Panc1 (cell line): ENCODE measurements at regions not wholly inside any gene's neighbourhood (a gene's known extent, or its start where the extent isn't known, plus 50 kb on each side); places are given as distances from the start of the nearest gene placed in this dataset.

Experiments used
- ATAC-seq: fragments of 200-7000 bp; cut with Tn5 transposase; 2 replicates; pipeline ENCODE4 v1.9.1; 2020; ENCODE audit warnings: mild to moderate bottlenecking, moderate library complexity
- BruUV-seq: library from RNA; stranded (reverse); fragments of 400-500 nt; replicated peaks from 2 replicates; lab custom pipeline; 2021; lab: Mats Ljungman, UMichigan
- CTCF ChIA-PET: fragments of 300-600 bp; sonication (Branson Sonifier 250); formaldehyde crosslinking; loops from one replicate; lab custom pipeline; 2022; ENCODE audit warnings: antibody characterized with exemption; lab: Charles Lee
- POLR2A ChIA-PET: fragments of 300-600 bp; sonication (Branson Sonifier 250); formaldehyde crosslinking; loops from one replicate; lab custom pipeline; 2022; ENCODE audit warnings: antibody characterized with exemption; lab: Charles Lee
- DNase-seq: peaks from one replicate; pipeline ENCODE4 v3.0.0-alpha.2; 2010; ENCODE audit warnings: low read depth, low spot score
- H3K27ac ChIP-seq: 2 replicates; pipeline ENCODE4 v1.5.1; 2011; ENCODE audit warnings: mild to moderate bottlenecking, low read length, inconsistent platforms
- H3K27me3 ChIP-seq: fragments of 200-500 bp; sonication (Bioruptor generic); 2 replicates; pipeline ENCODE4 v1.6.0; 2014; ENCODE audit warnings: low read length, inconsistent platforms; ENCODE audit not compliant: control insufficient read depth, insufficient read depth
- H3K36me3 ChIP-seq: fragments of 200-500 bp; sonication (Bioruptor generic); 2 replicates; pipeline ENCODE4 v1.5.1; 2014; ENCODE audit warnings: inconsistent platforms, mild to moderate bottlenecking, low read length, moderate library complexity; ENCODE audit not compliant: control insufficient read depth, insufficient read depth
- H3K4me1 ChIP-seq: 2 replicates; pipeline ENCODE4 v1.5.1; 2011; ENCODE audit warnings: inconsistent platforms, mild to moderate bottlenecking, low read length, moderate library complexity; ENCODE audit not compliant: control insufficient read depth, insufficient read depth
- H3K4me3 ChIP-seq, 2 experiments: 2 replicates each; pipeline ENCODE4 v1.5.1; 2011 to 2012; ENCODE audit warnings: low read depth in 2 of 2, low read length in 2 of 2, mild to moderate bottlenecking in 2 of 2, inconsistent platforms in 1 of 2, moderate library complexity in 1 of 2
- H3K9me3 ChIP-seq: fragments of 200-500 bp; sonication (Bioruptor generic); 2 replicates; pipeline ENCODE4 v1.5.1; 2014; ENCODE audit warnings: low read depth, mild to moderate bottlenecking, inconsistent platforms, low read length, moderate library complexity; ENCODE audit not compliant: control insufficient read depth, insufficient read depth
- CTCF ChIP-seq: fragments of 450-650 bp; IDR thresholded peaks from 2 replicates; pipeline ENCODE4 v1.5.1; 2017; ENCODE audit warnings: mild to moderate bottlenecking
- POLR2AphosphoS5 ChIP-seq: IDR thresholded peaks from 2 replicates; pipeline ENCODE4 v1.6.1; 2012; ENCODE audit warnings: mild to moderate bottlenecking, low read depth, low read length, moderate library complexity
- SIN3A ChIP-seq: IDR thresholded peaks from 2 replicates; pipeline ENCODE4 v1.6.1; 2012; ENCODE audit warnings: low read depth, mild to moderate bottlenecking, low read length, moderate library complexity, borderline replicate concordance; ENCODE audit not compliant: insufficient read depth
- TCF7L2 ChIP-seq: IDR thresholded peaks from 2 replicates; pipeline ENCODE4 v1.6.1; 2011; ENCODE audit warnings: mild to moderate bottlenecking, low read depth, low read length, inconsistent platforms
- in situ Hi-C: cut with HindIII; loops from 2 replicates; pipeline ENCODE4 v1.10.0; 2016; ENCODE audit warnings: low sequenced_read_pairs, low pct_unique_long_range_greater_than_20kb
- intact Hi-C: fragments of 100-400 bp; cut with micrococcal nuclease; formaldehyde crosslinking; loops from one replicate; pipeline ENCODE4 v1.10.0; 2022; ENCODE audit not compliant: unreplicated experiment
- TF ChIP-seq, protein P1 (sequence below), 2 experiments: IDR thresholded peaks; 2 replicates each; pipeline ENCODE4 v1.6.1; 2011 to 2012; ENCODE audit warnings: low read depth in 2 of 2, control low read depth in 1 of 2, low read length in 1 of 2, mild to moderate bottlenecking in 1 of 2, moderate library complexity in 1 of 2; ENCODE audit not compliant: insufficient read depth in 1 of 2

GRCh38 chr7:46744957-46745706 is 824.1 kb upstream of the IGFBP3 start:
- no peak for ATAC-seq

GRCh38 chr7:46742601-46743000 is 821.5 kb upstream of the IGFBP3 start:
- POLR2A ChIA-PET = no interaction called here
- in situ Hi-C loops (no loop called here), intact Hi-C loops (no loop called here)
- ATAC-seq (no peak), DNase-seq (no peak)
- CTCF ChIA-PET = no interaction called here
- H3K9me3 ChIP-seq = no peaks in the 10 kb centered on the region
- H3K27ac ChIP-seq = no peak overlapping the region
- H3K36me3 ChIP-seq = no peaks in the 10 kb centered on the region
- H3K4me1 ChIP-seq = no peaks in the 10 kb centered on the region
- TF ChIP-seq CTCF (no peak), TCF7L2 (no peak)
- H3K4me3 ChIP-seq = no peak overlapping the region
- no peaks in the 10 kb centered on the region for H3K27me3 ChIP-seq
- no TSS peak for BruUV-seq

More at GRCh38 chr7:46744957-46745706, 824.1 kb upstream of the IGFBP3 start:
- CTCF ChIA-PET = no interaction called here
- no peaks in the 10 kb centered on the region for H3K27me3 ChIP-seq
- no peak for DNase-seq
- no peaks in the 10 kb centered on the region for H3K36me3 ChIP-seq
- intact Hi-C loops = no loop called here
- no peak overlapping the region for H3K27ac ChIP-seq
- H3K9me3 ChIP-seq = no peaks in the 10 kb centered on the region
- BruUV-seq = no TSS peak
- POLR2A ChIA-PET = no interaction called here
- TF ChIP-seq, protein P1, sequence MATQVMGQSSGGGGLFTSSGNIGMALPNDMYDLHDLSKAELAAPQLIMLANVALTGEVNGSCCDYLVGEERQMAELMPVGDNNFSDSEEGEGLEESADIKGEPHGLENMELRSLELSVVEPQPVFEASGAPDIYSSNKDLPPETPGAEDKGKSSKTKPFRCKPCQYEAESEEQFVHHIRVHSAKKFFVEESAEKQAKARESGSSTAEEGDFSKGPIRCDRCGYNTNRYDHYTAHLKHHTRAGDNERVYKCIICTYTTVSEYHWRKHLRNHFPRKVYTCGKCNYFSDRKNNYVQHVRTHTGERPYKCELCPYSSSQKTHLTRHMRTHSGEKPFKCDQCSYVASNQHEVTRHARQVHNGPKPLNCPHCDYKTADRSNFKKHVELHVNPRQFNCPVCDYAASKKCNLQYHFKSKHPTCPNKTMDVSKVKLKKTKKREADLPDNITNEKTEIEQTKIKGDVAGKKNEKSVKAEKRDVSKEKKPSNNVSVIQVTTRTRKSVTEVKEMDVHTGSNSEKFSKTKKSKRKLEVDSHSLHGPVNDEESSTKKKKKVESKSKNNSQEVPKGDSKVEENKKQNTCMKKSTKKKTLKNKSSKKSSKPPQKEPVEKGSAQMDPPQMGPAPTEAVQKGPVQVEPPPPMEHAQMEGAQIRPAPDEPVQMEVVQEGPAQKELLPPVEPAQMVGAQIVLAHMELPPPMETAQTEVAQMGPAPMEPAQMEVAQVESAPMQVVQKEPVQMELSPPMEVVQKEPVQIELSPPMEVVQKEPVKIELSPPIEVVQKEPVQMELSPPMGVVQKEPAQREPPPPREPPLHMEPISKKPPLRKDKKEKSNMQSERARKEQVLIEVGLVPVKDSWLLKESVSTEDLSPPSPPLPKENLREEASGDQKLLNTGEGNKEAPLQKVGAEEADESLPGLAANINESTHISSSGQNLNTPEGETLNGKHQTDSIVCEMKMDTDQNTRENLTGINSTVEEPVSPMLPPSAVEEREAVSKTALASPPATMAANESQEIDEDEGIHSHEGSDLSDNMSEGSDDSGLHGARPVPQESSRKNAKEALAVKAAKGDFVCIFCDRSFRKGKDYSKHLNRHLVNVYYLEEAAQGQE (IDR thresholded peaks at IDR 0.05; ENCODE audit: insufficient read depth in 1 of 2, low read depth in 2 of 2, low read length in 1 of 2) = no peak
- TF ChIP-seq CTCF (no peak), TCF7L2 (no peak), POLR2AphosphoS5 (no peak), SIN3A (no peak)
- in situ Hi-C loops = no loop called here
- no peaks in the 10 kb centered on the region for H3K4me1 ChIP-seq
- H3K4me3 ChIP-seq = no peak overlapping the region
